GM12878 (cell line): ENCODE measurements at regions not wholly inside any gene's neighbourhood (a gene's known extent, or its start where the extent isn't known, plus 50 kb on each side); places are given as distances from the start of the nearest gene placed in this dataset.

ENCODE experiments used
- ATAC-seq: fragments of 200-7000 bp; cut with Tn5 transposase; 3 replicates; pipeline ENCODE4 v1.9.1; 2020; ENCODE audit warnings: mild to moderate bottlenecking, moderate library complexity
- BruUV-seq: library from RNA; stranded (reverse); fragments of 400-500 nt; replicated peaks from 2 replicates; lab custom pipeline; 2021; lab: Mats Ljungman, UMichigan
- CTCF ChIA-PET: fragments of 300-600 bp; sonication (Branson Sonifier 250); formaldehyde crosslinking; extraction: SDS; loops from one replicate; lab custom pipeline; 2021; ENCODE audit warnings: inconsistent platforms; lab: Yijun Ruan, JAX
- POLR2A ChIA-PET: fragments of 350-600 bp; formaldehyde crosslinking; extraction: SDS; loops from one replicate; lab custom pipeline; 2021; ENCODE audit warnings: inconsistent platforms; lab: Charles Lee
- RAD21 ChIA-PET: fragments of 300-600 bp; sonication (Branson Sonifier 250); formaldehyde crosslinking; loops from one replicate; lab custom pipeline; 2023; ENCODE audit warnings: antibody characterized with exemption; ENCODE audit not compliant: unreplicated experiment; lab: Charles Lee
- SMC1A ChIA-PET: fragments of 300-600 bp; sonication (Branson Sonifier 250); formaldehyde crosslinking; loops from one replicate; lab custom pipeline; 2023; ENCODE audit not compliant: unreplicated experiment, uncharacterized antibody; lab: Charles Lee
- DNase-seq: peaks from one replicate; pipeline ENCODE4 v3.0.0-alpha.2; 2011; ENCODE audit warnings: low read depth, low spot score
- FAIRE-seq: peaks from 3 replicates; lab custom pipeline; 2011; peaks lifted over from hg19 to GRCh38; lab: Jason Lieb, UNC
- H2AFZ ChIP-seq: 2 replicates; pipeline ENCODE4 v1.6.0; 2011; ENCODE audit warnings: low read depth, low read length, control low read depth; ENCODE audit not compliant: control insufficient read depth
- H3K27ac ChIP-seq: 2 replicates; pipeline ENCODE4 v1.5.1; 2011; ENCODE audit warnings: control low read depth; ENCODE audit not compliant: control insufficient read depth, insufficient read depth
- H3K27me3 ChIP-seq, 2 experiments: replicated peaks in 1 of 2; 2 replicates each; pipeline versions ENCODE4 v1.6.0 to v1.6.1; 2011; ENCODE audit warnings: low read length in 1 of 2; ENCODE audit not compliant: control insufficient read depth in 2 of 2, insufficient read depth in 2 of 2
- H3K36me3 ChIP-seq, 2 experiments: 2 replicates each; pipeline ENCODE4 v1.5.1; 2011; ENCODE audit warnings: low read length in 1 of 2; ENCODE audit not compliant: control insufficient read depth in 2 of 2, insufficient read depth in 2 of 2
- H3K4me1 ChIP-seq: 2 replicates; pipeline ENCODE4 v1.6.1; 2011; ENCODE audit warnings: mild to moderate bottlenecking, low read length, moderate library complexity, mixed read lengths; ENCODE audit not compliant: control insufficient read depth, insufficient read depth
- H3K4me2 ChIP-seq: 2 replicates; pipeline ENCODE4 v1.6.0; 2011; ENCODE audit warnings: control low read depth; ENCODE audit not compliant: control insufficient read depth, insufficient read depth
- H3K4me3 ChIP-seq: fragments of 200-600 bp; sonication (generic); 2 replicates; pipeline ENCODE4 v1.5.1; 2016
- H3K79me2 ChIP-seq: 2 replicates; pipeline ENCODE4 v1.6.0; 2011; ENCODE audit warnings: low read length; ENCODE audit not compliant: control insufficient read depth, insufficient read depth
- H3K9ac ChIP-seq: 2 replicates; pipeline ENCODE4 v1.8.0; 2011; ENCODE audit warnings: low read length, control low read depth, mixed read lengths; ENCODE audit not compliant: control insufficient read depth, insufficient read depth
- H3K9me3 ChIP-seq: replicated peaks from 3 replicates; pipeline ENCODE4 v1.5.1; 2011; ENCODE audit warnings: mild to moderate bottlenecking, low read length; ENCODE audit not compliant: control insufficient read depth, insufficient read depth
- H4K20me1 ChIP-seq: 2 replicates; pipeline ENCODE4 v1.6.0; 2011; ENCODE audit not compliant: control insufficient read depth, insufficient read depth
- DPF2 ChIP-seq: fragments of 450-650 bp; IDR thresholded peaks from 2 replicates; pipeline ENCODE4 v1.6.1; 2017; ENCODE audit warnings: mild to moderate bottlenecking
- FOS ChIP-seq: IDR thresholded peaks from 3 replicates; pipeline ENCODE4 v1.6.1; 2011; ENCODE audit warnings: borderline replicate concordance; ENCODE audit not compliant: insufficient read length; ENCODE audit errors: extremely low read depth
- RAD51 ChIP-seq: fragments of 450-650 bp; IDR thresholded peaks from 2 replicates; pipeline ENCODE4 v1.6.1; 2016; ENCODE audit warnings: moderate library complexity, mild to moderate bottlenecking, inconsistent platforms
- SUPT20H ChIP-seq: IDR thresholded peaks from 2 replicates; pipeline ENCODE4 v1.6.1; 2011; ENCODE audit warnings: low read depth, mild to moderate bottlenecking, low read length, moderate library complexity, borderline replicate concordance; ENCODE audit not compliant: control insufficient read depth
- USF2 ChIP-seq: IDR thresholded peaks from 2 replicates; pipeline ENCODE4 v1.6.1; 2011; ENCODE audit warnings: low read depth, low read length, improper control_type of control experiment, borderline replicate concordance
- WRNIP1 ChIP-seq: IDR thresholded peaks from 2 replicates; pipeline ENCODE4 v1.6.1; 2011; ENCODE audit warnings: low read depth, low read length, improper control_type of control experiment, borderline replicate concordance
- ZNF274 ChIP-seq: IDR thresholded peaks from one replicate; pipeline ENCODE4 v1.8.0; 2011; ENCODE audit not compliant: insufficient read length, insufficient read depth
- WGBS: methylation state at CpG from one replicate; pipeline ENCODE4 v1.1.6; 2016; ENCODE audit warnings: low lambda C conversion rate; ENCODE audit not compliant: insufficient replicate concordance, insufficient coverage; ENCODE audit errors: missing lambda C conversion rate; 5-methylcytosine and 5-hydroxymethylcytosine counted together
- in situ Hi-C: fragments of 300-500 bp; cut with MboI; formaldehyde crosslinking; loops from 9 replicates; pipeline ENCODE4 v1.14.3; 2018; ENCODE audit warnings: mixed read lengths
- intact Hi-C: fragments of 100-400 bp; cut with micrococcal nuclease; formaldehyde crosslinking; loops from one replicate; pipeline ENCODE4 v1.14.2; 2022; ENCODE audit not compliant: unreplicated experiment
- TF ChIP-seq, protein P1 (sequence below): fragments of 450-650 bp; IDR thresholded peaks from 2 replicates; pipeline ENCODE4 v1.6.1; 2017; ENCODE audit warnings: mild to moderate bottlenecking, low read depth, inconsistent platforms; ENCODE audit not compliant: poor library complexity, severe bottlenecking

- TF ChIP-seq USF2 (no peak), WRNIP1 (no peak), SUPT20H (no peak)
- TF ChIP-seq, all 136 proteins: peak for 0
Observed at GRCh38 chr10:90168244-90168643, 466.9 kb downstream of the KIF20B start (continued).

DNA sequence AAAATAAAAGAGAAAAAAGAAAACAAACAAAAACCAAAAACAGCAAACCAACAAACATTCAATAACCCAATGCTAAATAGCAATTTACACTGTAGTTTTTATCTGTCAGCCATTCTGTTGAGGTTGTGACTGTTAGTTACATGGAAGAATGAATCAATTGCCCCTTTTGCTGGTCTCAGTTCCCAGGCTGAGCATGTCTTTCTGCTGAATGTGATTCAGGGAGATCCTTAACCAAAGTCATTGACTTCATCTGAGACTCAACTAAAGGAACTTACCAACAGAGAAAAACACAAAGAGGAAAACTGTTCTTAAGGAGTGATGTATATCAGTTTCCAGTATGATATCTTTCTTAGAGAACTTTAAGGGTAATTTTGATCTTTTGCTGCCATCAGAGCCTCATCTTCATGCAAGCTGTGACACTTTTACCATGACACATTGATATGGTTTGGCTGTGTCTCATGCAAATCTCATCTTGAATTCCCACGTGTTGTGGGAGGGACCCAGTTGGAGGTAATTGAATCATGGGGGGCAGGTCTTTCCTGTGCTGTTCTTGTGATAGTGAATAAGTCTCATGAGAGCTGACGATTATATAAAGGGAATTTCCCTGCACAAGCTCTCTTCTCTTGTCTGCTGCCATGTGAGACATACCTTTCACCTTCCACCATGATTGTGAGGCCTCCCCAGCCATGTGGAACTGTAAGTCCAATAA, 469.8 kb downstream of the KIF20B start:
- H3K27ac ChIP-seq = no peak overlapping the region
- DNase-seq = no peak
- ChIA-PET RAD21 (interaction anchor here (1.7 kb wide), 1 partner anchor 11 kb away, joined by 4 read pairs; no protein-coding TSS in a partner anchor), CTCF (no interaction called here), SMC1A (no interaction called here), POLR2A (no interaction called here)
- no peak overlapping the region for H2AFZ ChIP-seq
- no peak for FAIRE-seq
- no peaks in the 10 kb centered on the region for H3K36me3 ChIP-seq
- no peaks in the 10 kb centered on the region for H3K79me2 ChIP-seq
- no peak overlapping the region for H3K4me2 ChIP-seq
- H3K9me3 ChIP-seq = no peaks in the 10 kb centered on the region; the same call in 2 of the 3 replicates
- intact Hi-C loops (no loop called here), in situ Hi-C loops (no loop called here)
- no peaks in the 10 kb centered on the region for H4K20me1 ChIP-seq
- no peaks in the 10 kb centered on the region; the same call in 1 of the 2 replicates for H3K4me1 ChIP-seq
- H3K4me3 ChIP-seq = no peak overlapping the region
- BruUV-seq = no TSS peak
- no peak overlapping the region for H3K9ac ChIP-seq
- no peaks in the 10 kb centered on the region for H3K27me3 ChIP-seq
- no peak for TF ChIP-seq RAD51
- TF ChIP-seq, protein P1, sequence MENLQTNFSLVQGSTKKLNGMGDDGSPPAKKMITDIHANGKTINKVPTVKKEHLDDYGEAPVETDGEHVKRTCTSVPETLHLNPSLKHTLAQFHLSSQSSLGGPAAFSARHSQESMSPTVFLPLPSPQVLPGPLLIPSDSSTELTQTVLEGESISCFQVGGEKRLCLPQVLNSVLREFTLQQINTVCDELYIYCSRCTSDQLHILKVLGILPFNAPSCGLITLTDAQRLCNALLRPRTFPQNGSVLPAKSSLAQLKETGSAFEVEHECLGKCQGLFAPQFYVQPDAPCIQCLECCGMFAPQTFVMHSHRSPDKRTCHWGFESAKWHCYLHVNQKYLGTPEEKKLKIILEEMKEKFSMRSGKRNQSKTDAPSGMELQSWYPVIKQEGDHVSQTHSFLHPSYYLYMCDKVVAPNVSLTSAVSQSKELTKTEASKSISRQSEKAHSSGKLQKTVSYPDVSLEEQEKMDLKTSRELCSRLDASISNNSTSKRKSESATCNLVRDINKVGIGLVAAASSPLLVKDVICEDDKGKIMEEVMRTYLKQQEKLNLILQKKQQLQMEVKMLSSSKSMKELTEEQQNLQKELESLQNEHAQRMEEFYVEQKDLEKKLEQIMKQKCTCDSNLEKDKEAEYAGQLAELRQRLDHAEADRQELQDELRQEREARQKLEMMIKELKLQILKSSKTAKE = no peak
- TF ChIP-seq FOS = no peak
- TF ChIP-seq DPF2 = no peak
- TF ChIP-seq ZNF274 = no peak
- ATAC-seq = no peak
- WGBS = 0% methylated on average over 2 of the region's 2 CpGs
